Activated naive CD4-positive, alpha-beta T cell treated with anti-CD3 and anti-CD28 coated beads, Interleukin-2, amount 50 U/mL, for 16 hours (primary cell): ENCODE measurements at regions not wholly inside any gene's neighbourhood (a gene's known extent, or its start where the extent isn't known, plus 50 kb on each side); places are given as distances from the start of the nearest gene placed in this dataset.

Experiments used
- DNase-seq: peaks from one replicate; pipeline ENCODE4 v3.0.0-alpha.2; 2020

- no peak for DNase-seq
Observed at GRCh38 chr18:68330658-68331057, 384.2 kb downstream of the TMX3 start.

- no peak for DNase-seq
Observed at GRCh38 chr18:68323921-68324320, 391.0 kb downstream of the TMX3 start.

GRCh38 chr18:68316636-68317035 is 398.3 kb downstream of the TMX3 start:
- DNase-seq = no peak

GRCh38 chr18:68314403-68314802 is 400.5 kb downstream of the TMX3 start:
- no peak for DNase-seq

- DNase-seq = no peak
Observed at GRCh38 chr18:68301441-68301840, 413.5 kb downstream of the TMX3 start.

- DNase-seq = no peak
Observed at GRCh38 chr18:68299906-68300305, 415.0 kb downstream of the TMX3 start.

- DNase-seq = no peak
Observed at GRCh38 chr18:68298330-68298729, 416.6 kb downstream of the TMX3 start.

GRCh38 chr18:68288408-68288807 is 426.5 kb downstream of the TMX3 start:
- no peak for DNase-seq

- DNase-seq = no peak
Observed at GRCh38 chr18:68284236-68284780, 430.6 kb downstream of the TMX3 start.

- DNase-seq = no peak
Observed at GRCh38 chr18:68283834-68284233, 431.1 kb downstream of the TMX3 start.

- no peak for DNase-seq
Observed at GRCh38 chr18:68282232-68282631, 432.7 kb downstream of the TMX3 start.

GRCh38 chr18:68275616-68276015 is 439.3 kb downstream of the TMX3 start:
- no peak for DNase-seq

GRCh38 chr18:68270017-68270416 is 444.9 kb downstream of the TMX3 start:
- DNase-seq = no peak

- no peak for DNase-seq
Observed at GRCh38 chr18:68267583-68267982, 447.3 kb downstream of the TMX3 start.

GRCh38 chr18:68263481-68263880 is 451.4 kb downstream of the TMX3 start:
- DNase-seq = no peak

GRCh38 chr18:68262690-68263294 is 452.1 kb downstream of the TMX3 start:
- DNase-seq = no peak

GRCh38 chr18:68256418-68257067 is 458.4 kb downstream of the TMX3 start:
- no peak for DNase-seq

- DNase-seq = no peak
Observed at GRCh38 chr18:68244786-68245185, 470.1 kb downstream of the TMX3 start.

- no peak for DNase-seq
Observed at GRCh38 chr18:68241881-68242280, 473.0 kb downstream of the TMX3 start.

GRCh38 chr18:68234676-68235075 is 480.2 kb downstream of the TMX3 start:
- no peak for DNase-seq

GRCh38 chr18:68234131-68234530 is 480.8 kb downstream of the TMX3 start:
- DNase-seq = no peak

GRCh38 chr18:68233018-68233417 is 481.9 kb downstream of the TMX3 start:
- DNase-seq = no peak

GRCh38 chr18:68229351-68229750 is 485.6 kb downstream of the TMX3 start:
- DNase-seq = no peak

- DNase-seq = no peak
Observed at GRCh38 chr18:68221111-68221724, 493.7 kb downstream of the TMX3 start.
